K562 (cell line): ENCODE measurements at regions not wholly inside any gene's neighbourhood (a gene's known extent, or its start where the extent isn't known, plus 50 kb on each side); places are given as distances from the start of the nearest gene placed in this dataset.

ENCODE experiments used
- BHLHE40 ChIP-seq: IDR thresholded peaks from 2 replicates; pipeline ENCODE4 v1.6.1; 2011; ENCODE audit warnings: low read length, improper control_type of control experiment
- CTCF ChIP-seq, 3 experiments: IDR thresholded peaks in 2 of 3; conservative IDR thresholded peaks in 1 of 3; 2 replicates each; pipeline ENCODE4 v1.5.1; 2011 to 2012; ENCODE audit warnings: low read length in 3 of 3, mild to moderate bottlenecking in 3 of 3, control low read depth in 2 of 3, improper control_type of control experiment in 1 of 3, inconsistent platforms in 1 of 3, low read depth in 1 of 3, mixed read lengths in 1 of 3, moderate library complexity in 1 of 3; ENCODE audit not compliant: insufficient read depth in 2 of 3
- EGR1 ChIP-seq: fragments of 450-650 bp; conservative IDR thresholded peaks from 2 replicates; pipeline ENCODE4 v1.6.1; 2017; ENCODE audit warnings: mild to moderate bottlenecking
- EZH2 ChIP-seq: IDR thresholded peaks from 2 replicates; pipeline ENCODE4 v1.6.1; 2012; ENCODE audit warnings: low read depth, mild to moderate bottlenecking, inconsistent platforms, low read length, borderline replicate concordance
- RAD21 ChIP-seq, 2 experiments: fragments of 250-450 bp in 1 of 2; fragments of 450-650 bp in 1 of 2; sonication (Bioruptor Pico) in 1 of 2; formaldehyde crosslinking in 1 of 2; IDR thresholded peaks in 1 of 2; conservative IDR thresholded peaks in 1 of 2; 2 replicates each; pipeline versions ENCODE4 v1.4.0 to v1.8.0; 2020 to 2022; ENCODE audit warnings: mild to moderate bottlenecking in 2 of 2, moderate library complexity in 1 of 2
- RERE ChIP-seq: sonication (generic); formaldehyde crosslinking; IDR thresholded peaks from 2 replicates; pipeline ENCODE4 v1.8.0; 2023; ENCODE audit warnings: missing genetic modification reagents, mild to moderate bottlenecking, borderline replicate concordance
- TBL1XR1 ChIP-seq, 2 experiments: IDR thresholded peaks; 2 replicates each; pipeline ENCODE4 v1.6.1; 2012; ENCODE audit warnings: improper control_type of control experiment in 2 of 2, low read length in 2 of 2, mild to moderate bottlenecking in 1 of 2
- TEAD1 ChIP-seq, 2 experiments: fragments of 450-650 bp in 1 of 2; sonication (generic) in 1 of 2; formaldehyde crosslinking; IDR thresholded peaks; 2 replicates each; pipeline versions ENCODE4 v1.4.0 to v1.8.0; 2020 to 2022; ENCODE audit warnings: mild to moderate bottlenecking in 2 of 2, missing genetic modification reagents in 1 of 2
- TFAP4 ChIP-seq: sonication (generic); formaldehyde crosslinking; IDR thresholded peaks from 2 replicates; pipeline ENCODE4 v1.8.0; 2022; ENCODE audit warnings: missing genetic modification reagents, mild to moderate bottlenecking, moderate library complexity, borderline replicate concordance
- ZNF398 ChIP-seq: fragments of 250-450 bp; sonication (Bioruptor Pico); IDR thresholded peaks from 2 replicates; pipeline ENCODE4 v1.8.0; 2021; ENCODE audit warnings: moderate library complexity, mild to moderate bottlenecking, inconsistent platforms
- ZNF407 ChIP-seq: fragments of 450-650 bp; IDR thresholded peaks from 2 replicates; pipeline ENCODE4 v1.6.1; 2016; ENCODE audit warnings: low read depth

- TF ChIP-seq RAD21 (CRISPR knock-in tag; conservative IDR thresholded peaks at IDR 0.05 in 1 of 2, IDR thresholded peaks at IDR 0.05 in 1 of 2) (no peak), TBL1XR1 (IDR thresholded peaks at IDR 0.05; ENCODE audit: low read length in 2 of 2) (no peak), RERE (CRISPR knock-in tag) (no peak), EZH2 (no peak), BHLHE40 (no peak), ZNF398 (CRISPR knock-in tag) (no peak), ZNF407 (no peak), CTCF (IDR thresholded peaks at IDR 0.05 in 2 of 3, conservative IDR thresholded peaks at IDR 0.05 in 1 of 3; ENCODE audit: insufficient read depth in 2 of 3, low read depth in 1 of 3, low read length in 3 of 3) (no peak), TEAD1 (CRISPR knock-in tag; IDR thresholded peaks at IDR 0.05) (no peak), EGR1 (no peak), TFAP4 (CRISPR knock-in tag) (no peak)
Observed at GRCh38 chr15:69747193-69747592, 294.6 kb downstream of the RPLP1 start.
